Chondrocyte (in vitro differentiated cells): ENCODE measurements at regions not wholly inside any gene's neighbourhood (a gene's known extent, or its start where the extent isn't known, plus 50 kb on each side); places are given as distances from the start of the nearest gene placed in this dataset.

Experiments
- DNase-seq: peaks from one replicate; pipeline ENCODE4 v3.0.0; 2021; ENCODE audit warnings: mixed read lengths, low spot score
- H3K27ac Mint-ChIP-seq: one replicate; pipeline ENCODE4 v1.8.0; 2021; ENCODE audit warnings: mild to moderate bottlenecking, moderate library complexity, mixed read lengths; ENCODE audit not compliant: unreplicated experiment
- H3K27me3 Mint-ChIP-seq: 2 replicates; pipeline ENCODE4 v1.8.0; 2021; ENCODE audit warnings: low read depth, mixed read lengths
- H3K36me3 Mint-ChIP-seq: 2 replicates; pipeline ENCODE4 v1.8.0; 2021; ENCODE audit warnings: low read depth, mixed read lengths
- H3K4me1 Mint-ChIP-seq: 2 replicates; pipeline ENCODE4 v1.8.0; 2021; ENCODE audit warnings: low read depth, mild to moderate bottlenecking, mixed read lengths
- H3K4me3 Mint-ChIP-seq: one replicate; pipeline ENCODE4 v1.8.0; 2021; ENCODE audit warnings: mild to moderate bottlenecking, moderate library complexity, mixed read lengths; ENCODE audit not compliant: unreplicated experiment
- H3K9me3 Mint-ChIP-seq: 2 replicates; pipeline ENCODE4 v1.8.0; 2021; ENCODE audit warnings: low read depth, mixed read lengths
- TF ChIP-seq, protein P1 (sequence below): fragments of 200-600 bp; sonication (generic); IDR thresholded peaks from 2 replicates; pipeline ENCODE4 v1.5.0; 2021; ENCODE audit warnings: antibody characterized with exemption, mild to moderate bottlenecking, moderate library complexity

DNA sequence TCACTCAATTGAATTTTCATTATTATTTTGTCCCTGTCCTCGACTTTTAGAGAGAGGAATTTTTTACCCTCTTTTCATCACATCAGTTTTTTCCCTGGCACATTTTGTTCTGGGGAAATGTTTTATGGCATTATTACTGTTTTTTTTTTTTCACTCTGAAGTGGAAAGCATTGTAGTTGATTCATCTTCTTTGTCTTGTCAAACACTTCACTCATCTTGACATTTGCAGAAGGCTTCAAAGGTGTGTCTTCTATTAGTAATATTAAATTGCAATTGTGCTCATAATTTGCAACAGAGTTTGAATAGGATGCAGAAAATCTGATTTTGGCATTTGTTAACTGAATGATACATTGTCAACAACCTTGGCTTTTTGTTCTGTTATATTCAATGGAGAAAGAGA, 545.4 kb upstream of the ARX start:
- Mint-ChIP-seq H3K36me3 (no peaks in the 10 kb centered on the region), H3K27ac (no peak overlapping the region), H3K27me3 (no peaks in the 10 kb centered on the region), H3K4me1 (no peaks in the 10 kb centered on the region), H3K9me3 (peaks cover 11% of the 10 kb centered on the region), H3K4me3 (no peak overlapping the region)
- DNase-seq: no peak
- TF ChIP-seq, protein P1, sequence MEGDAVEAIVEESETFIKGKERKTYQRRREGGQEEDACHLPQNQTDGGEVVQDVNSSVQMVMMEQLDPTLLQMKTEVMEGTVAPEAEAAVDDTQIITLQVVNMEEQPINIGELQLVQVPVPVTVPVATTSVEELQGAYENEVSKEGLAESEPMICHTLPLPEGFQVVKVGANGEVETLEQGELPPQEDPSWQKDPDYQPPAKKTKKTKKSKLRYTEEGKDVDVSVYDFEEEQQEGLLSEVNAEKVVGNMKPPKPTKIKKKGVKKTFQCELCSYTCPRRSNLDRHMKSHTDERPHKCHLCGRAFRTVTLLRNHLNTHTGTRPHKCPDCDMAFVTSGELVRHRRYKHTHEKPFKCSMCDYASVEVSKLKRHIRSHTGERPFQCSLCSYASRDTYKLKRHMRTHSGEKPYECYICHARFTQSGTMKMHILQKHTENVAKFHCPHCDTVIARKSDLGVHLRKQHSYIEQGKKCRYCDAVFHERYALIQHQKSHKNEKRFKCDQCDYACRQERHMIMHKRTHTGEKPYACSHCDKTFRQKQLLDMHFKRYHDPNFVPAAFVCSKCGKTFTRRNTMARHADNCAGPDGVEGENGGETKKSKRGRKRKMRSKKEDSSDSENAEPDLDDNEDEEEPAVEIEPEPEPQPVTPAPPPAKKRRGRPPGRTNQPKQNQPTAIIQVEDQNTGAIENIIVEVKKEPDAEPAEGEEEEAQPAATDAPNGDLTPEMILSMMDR: no peak

DNA sequence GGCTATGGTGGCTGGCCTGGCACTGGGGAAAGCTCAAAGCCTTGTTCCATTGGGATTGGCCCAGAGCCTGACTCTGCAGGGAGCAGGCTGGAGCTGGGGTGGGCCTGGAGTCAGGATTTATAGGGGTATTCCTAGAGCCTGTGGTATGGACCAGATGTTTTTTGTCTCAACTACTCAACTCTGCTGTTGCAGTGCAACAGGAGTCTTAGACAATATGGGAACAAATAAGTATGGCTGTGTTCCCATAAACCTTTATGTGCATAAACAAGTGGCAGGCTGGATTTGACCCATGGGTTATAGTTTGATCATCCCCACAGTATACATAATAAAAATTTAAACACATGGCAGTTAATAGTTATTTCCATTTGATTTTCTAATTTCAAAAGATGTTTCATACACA, 557.9 kb upstream of the ARX start:
- Mint-ChIP-seq H3K27ac (no peak overlapping the region), H3K36me3 (no peaks in the 10 kb centered on the region), H3K27me3 (no peaks in the 10 kb centered on the region), H3K9me3 (peaks cover 5% of the 10 kb centered on the region), H3K4me3 (no peak overlapping the region), H3K4me1 (no peaks in the 10 kb centered on the region)
- TF ChIP-seq, protein P1: no peak
- DNase-seq: no peak

DNA sequence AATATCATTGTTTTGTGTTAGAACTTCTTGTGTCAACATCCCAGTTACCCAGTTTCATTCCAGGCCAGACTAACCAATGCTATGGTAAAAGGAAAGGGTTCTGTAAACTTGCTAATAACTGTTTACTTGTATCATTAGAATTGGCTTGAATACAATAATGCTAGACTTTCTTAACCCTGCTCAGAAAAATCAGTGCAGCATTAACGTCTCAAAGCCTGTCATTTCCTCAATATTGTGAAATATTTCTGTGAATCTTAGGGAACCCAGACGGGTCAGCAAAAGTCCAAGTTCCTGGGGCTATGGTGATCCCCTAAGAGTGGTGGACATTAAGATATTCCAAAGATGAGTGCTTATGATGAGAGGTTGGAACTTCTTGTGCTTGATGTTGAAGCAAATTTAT, 541.2 kb upstream of the MAGEB18 start:
- Mint-ChIP-seq H3K9me3 (peaks cover 5% of the 10 kb centered on the region), H3K36me3 (no peaks in the 10 kb centered on the region), H3K27me3 (no peaks in the 10 kb centered on the region), H3K27ac (no peak overlapping the region), H3K4me3 (no peak overlapping the region), H3K4me1 (no peaks in the 10 kb centered on the region)
- no peak for DNase-seq
- TF ChIP-seq, protein P1: no peak

DNA sequence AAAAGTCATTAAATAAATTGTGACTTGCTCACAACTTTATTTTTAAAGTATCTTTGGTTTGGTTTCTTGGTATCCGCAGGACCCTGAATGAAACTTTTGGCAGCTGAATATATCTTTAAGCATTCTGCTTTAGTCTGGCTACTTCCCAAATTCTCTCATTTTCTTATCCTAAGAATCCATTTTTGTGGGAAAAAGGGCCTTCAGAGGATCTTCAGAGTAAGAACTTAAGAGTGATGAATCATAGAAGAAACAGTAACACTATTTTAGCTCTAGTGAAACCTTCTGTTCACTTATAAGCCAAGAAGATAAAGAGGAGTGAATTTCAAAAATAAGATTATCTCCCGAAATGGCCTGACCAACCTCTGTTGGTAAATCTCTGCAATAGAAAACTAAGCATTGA, 540.6 kb upstream of the MAGEB18 start:
- TF ChIP-seq, protein P1: no peak
- Mint-ChIP-seq H3K4me1 (no peaks in the 10 kb centered on the region), H3K36me3 (no peaks in the 10 kb centered on the region), H3K27me3 (no peaks in the 10 kb centered on the region), H3K27ac (no peak overlapping the region), H3K4me3 (no peak overlapping the region), H3K9me3 (peaks cover 7% of the 10 kb centered on the region)
- DNase-seq: no peak

DNA sequence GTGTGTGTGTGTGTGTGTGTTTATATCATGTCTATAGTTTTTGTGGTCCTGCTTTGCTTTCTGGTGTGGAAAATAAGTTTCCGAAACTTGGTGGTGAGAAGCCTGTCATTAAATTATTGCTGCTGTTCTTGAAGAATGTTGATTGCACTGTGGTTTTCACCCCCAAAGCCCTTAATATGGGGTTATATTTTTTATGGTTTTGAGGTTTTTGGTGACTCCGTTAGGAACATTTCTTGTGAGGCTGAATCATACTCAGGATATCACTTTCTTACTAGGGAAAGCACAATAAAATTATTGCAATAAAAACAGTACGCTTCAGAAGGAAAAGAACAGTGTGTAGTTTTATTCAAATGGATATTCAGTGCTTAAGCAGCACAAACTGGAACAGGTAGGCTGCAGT, 539.1 kb upstream of the MAGEB18 start:
- no peak overlapping the region for H3K27ac Mint-ChIP-seq
- peaks cover 13% of the 10 kb centered on the region for H3K9me3 Mint-ChIP-seq
- TF ChIP-seq, protein P1: no peak
- H3K4me1 Mint-ChIP-seq: no peaks in the 10 kb centered on the region
- no peaks in the 10 kb centered on the region for H3K36me3 Mint-ChIP-seq
- no peaks in the 10 kb centered on the region for H3K27me3 Mint-ChIP-seq
- no peak for DNase-seq
- H3K4me3 Mint-ChIP-seq: no peak overlapping the region
